Kidney (tissue), 13 donors: ENCODE measurements at regions not wholly inside any gene's neighbourhood (a gene's known extent, or its start where the extent isn't known, plus 50 kb on each side); places are given as distances from the start of the nearest gene placed in this dataset.

Source experiments
- DNase-seq, 5 donors: peaks; one replicate each; pipeline ENCODE4 v3.0.0-alpha.2; 2013 to 2020
- FAIRE-seq: peaks from 2 replicates; lab custom pipeline; 2012; peaks lifted over from hg19 to GRCh38; lab: Jason Lieb, UNC
- H3K27ac ChIP-seq, 2 donors: one replicate each; pipeline ENCODE4 v1.7.0; 2013; ENCODE audit warnings: low read depth in 2 of 2, low read length in 2 of 2, inconsistent platforms in 1 of 2
- H3K27me3 ChIP-seq: one replicate; pipeline ENCODE4 v1.7.1; 2013; ENCODE audit warnings: low read length, inconsistent platforms; ENCODE audit not compliant: control insufficient read depth, insufficient read depth
- H3K36me3 ChIP-seq, 3 donors: one replicate each; pipeline versions ENCODE4 v1.7.0 to v1.7.1; 2013; ENCODE audit warnings: low read length in 3 of 3, control low read depth in 1 of 3, inconsistent platforms in 1 of 3; ENCODE audit not compliant: insufficient read depth in 3 of 3, control insufficient read depth in 2 of 3
- H3K4me1 ChIP-seq, 3 donors: one replicate each; pipeline versions ENCODE4 v1.7.0 to v1.7.1; 2013; ENCODE audit warnings: low read length in 3 of 3, inconsistent platforms in 1 of 3, low read depth in 1 of 3; ENCODE audit not compliant: control insufficient read depth in 2 of 3, insufficient read depth in 2 of 3
- H3K4me3 ChIP-seq, 3 donors: one replicate each; pipeline versions ENCODE4 v1.7.0 to v1.8.1; 2013; ENCODE audit warnings: low read length in 3 of 3, control low read depth in 1 of 3, inconsistent platforms in 1 of 3
- H3K9ac ChIP-seq, 3 donors: one replicate each; pipeline versions ENCODE4 v1.7.0 to v1.7.1; 2013; ENCODE audit warnings: low read length in 3 of 3, control low read depth in 1 of 3, inconsistent platforms in 1 of 3
- H3K9me3 ChIP-seq, 3 donors: one replicate each; pipeline versions ENCODE4 v1.7.0 to v1.7.1; 2013; ENCODE audit warnings: low read length in 3 of 3, control low read depth in 1 of 3, inconsistent platforms in 1 of 3; ENCODE audit not compliant: control insufficient read depth in 2 of 3, insufficient read depth in 1 of 3
- CTCF ChIP-seq: IDR thresholded peaks from 3 replicates; pipeline ENCODE4 v1.5.1; 2012; ENCODE audit warnings: mild to moderate bottlenecking, moderate library complexity, borderline replicate concordance; ENCODE audit not compliant: insufficient read depth; ENCODE audit errors: extremely low read depth
- intact Hi-C: fragments of 100-400 bp; cut with DNase I; formaldehyde crosslinking; loops from one replicate; pipeline ENCODE4 v1.11.1; 2022
- donor health status: control.
- donor health status: control.
- donor health status: control.
- donor health status: control.
- donor health status: control.
- donor health status: DM: yes; HTN: yes; CAD: no.
- donor health status: Normal renal cell carcinoma (clear cell type).

DNA sequence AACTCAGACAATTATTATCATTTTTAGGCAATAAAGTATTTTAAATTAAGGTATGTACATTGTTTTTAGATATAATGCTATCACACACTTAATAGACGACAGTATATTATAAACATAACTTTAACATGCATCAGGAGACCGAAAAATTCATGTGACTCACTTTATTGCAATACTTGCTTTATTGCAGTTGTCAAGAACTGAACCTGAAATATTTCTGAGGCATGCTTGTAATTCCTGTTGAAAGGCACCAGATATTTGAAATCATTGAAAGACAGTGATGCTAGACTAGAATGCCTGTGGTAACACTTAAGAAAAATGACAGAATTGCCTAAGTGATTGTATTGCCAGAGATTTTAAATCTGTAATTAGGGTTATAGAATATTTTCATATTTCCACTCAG, 175.6 kb upstream of the MAGEB2 start:
- Histone ChIP-seq H3K4me1 (no peaks in the 10 kb centered on the region), H3K9ac (no peak overlapping the region)
- intact Hi-C loops: no loop called here

GRCh38 chrX:30060718-30061117, 154.6 kb upstream of the MAGEB2 start:
- Histone ChIP-seq H3K27me3 (no peaks in the 10 kb centered on the region), H3K27ac (no peak overlapping the region), H3K9me3 (no peaks in the 10 kb centered on the region), H3K4me1 (no peaks in the 10 kb centered on the region), H3K9ac (no peak overlapping the region), H3K4me3 (no peak overlapping the region), H3K36me3 (no peaks in the 10 kb centered on the region)
- peak in 2 of 5 donors; percentile 21 to 31 for DNase-seq
- no peak for TF ChIP-seq CTCF
- intact Hi-C loops: no loop called here
- peak; percentile 39 for FAIRE-seq

More for the DNA sequence above, 175.6 kb upstream of the MAGEB2 start:
- FAIRE-seq (no peak), DNase-seq (no peak)
- no peak for TF ChIP-seq CTCF
- no peaks in the 10 kb centered on the region for H3K9me3 ChIP-seq
- H3K27me3 ChIP-seq: no peaks in the 10 kb centered on the region
- H3K27ac ChIP-seq: no peak overlapping the region
- H3K36me3 ChIP-seq: no peaks in the 10 kb centered on the region
- H3K4me3 ChIP-seq: no peak overlapping the region

DNA sequence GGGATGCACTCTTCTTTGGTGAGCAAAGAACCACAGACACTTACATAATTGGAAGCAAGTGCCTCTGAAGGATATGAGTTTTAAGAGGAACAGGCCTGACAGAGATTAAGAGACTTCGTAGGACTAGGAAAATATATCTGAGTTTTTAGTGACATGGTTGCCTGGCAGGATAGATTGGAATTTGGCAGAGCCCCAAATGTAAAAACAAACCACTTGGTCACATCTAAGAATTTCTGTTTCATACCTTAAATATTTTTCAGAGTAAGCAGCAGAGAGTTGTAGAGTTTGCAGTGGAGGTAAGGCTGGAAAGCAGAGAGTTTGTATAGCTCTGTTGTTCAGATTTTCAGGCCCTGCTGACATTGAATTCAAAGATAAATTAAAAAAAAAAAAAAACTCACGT, 150.1 kb upstream of the MAGEB2 start:
- Histone ChIP-seq H3K4me3 (no peak overlapping the region), H3K36me3 (no peaks in the 10 kb centered on the region), H3K9ac (no peak overlapping the region), H3K4me1 (no peaks in the 10 kb centered on the region), H3K27me3 (no peaks in the 10 kb centered on the region), H3K9me3 (no peaks in the 10 kb centered on the region), H3K27ac (no peak overlapping the region)
- DNase-seq (no peak), FAIRE-seq (no peak)
- no peak for TF ChIP-seq CTCF
- intact Hi-C loops: no loop called here

GRCh38 chrX:30067677-30068076, 147.7 kb upstream of the MAGEB2 start:
- Histone ChIP-seq H3K27ac (no peak overlapping the region), H3K4me3 (no peak overlapping the region), H3K27me3 (no peaks in the 10 kb centered on the region), H3K4me1 (no peaks in the 10 kb centered on the region), H3K9ac (no peak overlapping the region), H3K9me3 (no peaks in the 10 kb centered on the region), H3K36me3 (no peaks in the 10 kb centered on the region)
- DNase-seq (no peak), FAIRE-seq (no peak)
- TF ChIP-seq CTCF: no peak
- intact Hi-C loops: no loop called here
